SU-DHL-6 (cell line): ENCODE measurements at regions not wholly inside any gene's neighbourhood (a gene's known extent, or its start where the extent isn't known, plus 50 kb on each side); places are given as distances from the start of the nearest gene placed in this dataset.

ENCODE experiments used
- H2AFZ ChIP-seq: fragments of 200-600 bp; sonication (generic); 2 replicates; pipeline ENCODE4 v1.6.1; 2014; ENCODE audit warnings: low read depth, mild to moderate bottlenecking, moderate library complexity, mixed read lengths, antibody characterized with exemption, low read length; ENCODE audit not compliant: severe bottlenecking
- H3F3A ChIP-seq: fragments of 200-600 bp; shearing (Covaris generic); 2 replicates; pipeline ENCODE4 v1.6.0; 2016; ENCODE audit warnings: antibody characterized with exemption, mild to moderate bottlenecking; ENCODE audit not compliant: insufficient read depth
- H3K27ac ChIP-seq: fragments of 200-600 bp; sonication (generic); 2 replicates; pipeline ENCODE4 v1.5.1; 2016; ENCODE audit warnings: low read depth, mild to moderate bottlenecking, low read length, moderate library complexity, mixed read lengths
- H3K27me3 ChIP-seq: fragments of 200-600 bp; sonication (generic), shearing (Covaris generic); 2 replicates; pipeline ENCODE4 v1.6.0; 2014; ENCODE audit warnings: mild to moderate bottlenecking, low read length
- H3K36me3 ChIP-seq: fragments of 200-600 bp; sonication (generic); 2 replicates; pipeline ENCODE4 v1.6.1; 2014; ENCODE audit warnings: mild to moderate bottlenecking, low read length, mixed read lengths
- H3K4me2 ChIP-seq: fragments of 300-600, 200-600 bp; shearing (Covaris generic), sonication (generic); 2 replicates; pipeline ENCODE4 v1.6.0; 2014; ENCODE audit warnings: low read length, low read depth, mild to moderate bottlenecking; ENCODE audit not compliant: poor library complexity, severe bottlenecking
- H3K4me3 ChIP-seq: fragments of 200-600 bp; sonication (generic); 2 replicates; pipeline ENCODE4 v1.5.1; 2014; ENCODE audit warnings: antibody characterized with exemption, low read length, mild to moderate bottlenecking, mixed read lengths; ENCODE audit not compliant: insufficient read depth, poor library complexity, severe bottlenecking
- H3K79me2 ChIP-seq: fragments of 200-600 bp; sonication (generic); 2 replicates; pipeline ENCODE4 v1.6.1; 2014; ENCODE audit warnings: mild to moderate bottlenecking, low read length, moderate library complexity; ENCODE audit not compliant: insufficient read depth
- H3K9ac ChIP-seq: fragments of 200-600 bp; sonication (generic); 2 replicates; pipeline ENCODE4 v1.7.0; 2014; ENCODE audit warnings: mild to moderate bottlenecking, low read length
- H3K9me2 ChIP-seq: fragments of 200-600 bp; sonication (generic); replicated peaks from 2 replicates; pipeline ENCODE4 v1.6.1; 2014; ENCODE audit warnings: low read length; ENCODE audit not compliant: insufficient read depth
- H3K9me3 ChIP-seq: fragments of 200-600 bp; sonication (generic); 2 replicates; pipeline ENCODE4 v1.6.1; 2014; ENCODE audit warnings: low read length, mixed read lengths; ENCODE audit not compliant: insufficient read depth
- H4K20me1 ChIP-seq: fragments of 200-600 bp; sonication (generic); 2 replicates; pipeline ENCODE4 v1.6.1; 2014; ENCODE audit warnings: low read depth, mild to moderate bottlenecking, antibody characterized with exemption, low read length, moderate library complexity, mixed read lengths
- CTCF ChIP-seq: fragments of 200-600 bp; sonication (generic); IDR thresholded peaks from one replicate; pipeline ENCODE4 v1.5.1; 2017; ENCODE audit warnings: antibody characterized with exemption, mild to moderate bottlenecking, low read length, moderate library complexity; ENCODE audit not compliant: insufficient read depth, poor library complexity, severe bottlenecking
- EZH2phosphoT487 ChIP-seq: fragments of 200-600 bp; sonication (generic), shearing (Covaris generic); conservative IDR thresholded peaks from 2 replicates; pipeline ENCODE4 v1.6.1; 2018; ENCODE audit warnings: mild to moderate bottlenecking, antibody characterized with exemption, low read length, moderate library complexity, mixed read lengths

- Histone ChIP-seq H3K27ac (no peak overlapping the region), H4K20me1 (no peaks in the 10 kb centered on the region), H3K9me2 (no peaks in the 10 kb centered on the region; the same call in 1 of the 2 replicates), H3F3A (no peaks in the 10 kb centered on the region), H2AFZ (no peak overlapping the region), H3K27me3 (no peaks in the 10 kb centered on the region), H3K79me2 (no peaks in the 10 kb centered on the region), H3K36me3 (no peaks in the 10 kb centered on the region), H3K4me3 (no peak overlapping the region), H3K9ac (no peak overlapping the region), H3K9me3 (no peaks in the 10 kb centered on the region), H3K4me2 (no peak overlapping the region)
- TF ChIP-seq CTCF (no peak), EZH2phosphoT487 (no peak)
Observed at GRCh38 chr2:125853626-125854025, 802.3 kb upstream of the GYPC start.

- Histone ChIP-seq H3K79me2 (no peaks in the 10 kb centered on the region), H2AFZ (no peak overlapping the region), H4K20me1 (no peaks in the 10 kb centered on the region), H3F3A (no peaks in the 10 kb centered on the region), H3K27me3 (no peaks in the 10 kb centered on the region), H3K4me2 (no peak overlapping the region), H3K4me3 (no peak overlapping the region), H3K9me3 (no peaks in the 10 kb centered on the region), H3K9me2 (no peaks in the 10 kb centered on the region), H3K27ac (no peak overlapping the region), H3K9ac (no peak overlapping the region), H3K36me3 (no peaks in the 10 kb centered on the region)
- TF ChIP-seq EZH2phosphoT487 (no peak), CTCF (no peak)
Observed at GRCh38 chr2:125855204-125855603, 800.8 kb upstream of the GYPC start.

- Histone ChIP-seq H3K27ac (no peak overlapping the region), H3K36me3 (no peaks in the 10 kb centered on the region), H3K9me3 (no peaks in the 10 kb centered on the region), H3K9ac (no peak overlapping the region), H3K9me2 (no peaks in the 10 kb centered on the region), H3K27me3 (no peaks in the 10 kb centered on the region), H3K79me2 (no peaks in the 10 kb centered on the region), H4K20me1 (no peaks in the 10 kb centered on the region), H3K4me2 (no peak overlapping the region), H3K4me3 (no peak overlapping the region), H3F3A (no peaks in the 10 kb centered on the region), H2AFZ (no peak overlapping the region)
- TF ChIP-seq CTCF: no peak
Observed at GRCh38 chr2:125857971-125858794, 797.8 kb upstream of the GYPC start.
